Amniotic epithelial cell (primary cell): ENCODE measurements at regions not wholly inside any gene's neighbourhood (a gene's known extent, or its start where the extent isn't known, plus 50 kb on each side); places are given as distances from the start of the nearest gene placed in this dataset.
"Not testable (repeated sequence)": the region's sequence is repeated elsewhere in the genome, so short reads cannot be mapped to it uniquely, and the experiment has no call there.

ENCODE experiments used
- DNase-seq: peaks from one replicate; pipeline ENCODE4 v3.0.0-alpha.2; 2010; ENCODE audit warnings: low read depth

GRCh38 chr18:3328532-3328931 lies 66.6 kb downstream of the MYL12B start:
- no peak for DNase-seq

DNA sequence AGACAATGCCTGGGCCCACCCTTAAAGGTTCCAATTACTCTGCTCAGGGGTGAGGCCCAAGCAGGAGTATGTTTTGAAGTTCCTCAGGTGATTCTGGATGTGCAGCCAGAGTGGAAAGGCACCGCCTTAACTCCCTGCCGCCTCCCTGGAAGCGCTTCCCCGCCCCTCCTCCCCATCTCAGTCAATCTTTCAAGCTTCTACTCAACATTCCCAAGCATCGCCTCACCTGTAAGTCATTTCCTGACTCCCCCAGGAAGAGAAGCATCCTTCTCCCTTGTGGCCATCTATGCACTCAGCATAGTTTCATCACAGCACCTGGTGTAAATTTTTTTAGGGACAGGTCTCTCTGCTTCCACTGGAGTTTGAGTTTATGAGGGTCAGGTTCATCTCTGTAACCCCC lies 67.5 kb downstream of the MYL12B start:
- DNase-seq, result no peak

DNA sequence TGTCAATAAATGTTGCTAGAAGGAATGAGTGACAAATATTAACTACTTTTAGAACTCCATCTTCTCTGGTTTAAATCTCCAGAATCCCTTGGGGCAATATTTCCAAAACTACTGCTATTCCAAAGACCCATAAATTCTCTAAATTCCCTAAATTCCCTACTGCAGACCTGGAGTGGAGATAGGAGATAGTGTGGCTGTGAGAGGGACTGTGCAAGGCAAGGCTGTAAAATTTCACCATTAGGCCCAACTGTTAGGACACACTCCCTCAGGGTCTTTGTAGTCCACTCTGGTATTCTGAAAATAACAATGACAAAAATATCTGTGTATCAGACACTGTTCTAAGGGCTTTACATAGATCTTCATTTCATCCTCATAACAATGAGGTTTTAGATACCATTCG lies 67.9 kb downstream of the MYL12B start:
- no peak for DNase-seq

GRCh38 chr18:3330622-3331021 lies 68.7 kb downstream of the MYL12B start:
- no peak for DNase-seq

DNA sequence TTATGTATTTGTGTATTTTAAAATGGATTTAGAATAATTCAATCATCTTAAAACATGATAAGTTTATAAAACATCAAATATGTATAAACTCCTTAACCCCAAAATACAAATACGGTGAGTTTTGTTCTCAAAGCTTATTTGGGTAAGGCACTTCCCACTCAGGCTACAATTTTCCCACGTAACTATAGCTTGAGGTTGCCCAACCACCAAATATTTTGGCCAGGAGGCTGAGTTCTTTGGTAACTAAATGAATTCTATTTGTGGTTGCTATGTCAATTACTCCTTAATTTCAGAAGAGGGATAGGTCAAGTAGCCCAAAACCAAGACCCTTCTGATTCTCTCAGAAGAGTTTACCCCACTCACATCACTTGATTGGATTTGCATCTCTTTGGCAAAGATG lies 70.4 kb downstream of the MYL12B start:
- DNase-seq, result peak; percentile 24

DNA sequence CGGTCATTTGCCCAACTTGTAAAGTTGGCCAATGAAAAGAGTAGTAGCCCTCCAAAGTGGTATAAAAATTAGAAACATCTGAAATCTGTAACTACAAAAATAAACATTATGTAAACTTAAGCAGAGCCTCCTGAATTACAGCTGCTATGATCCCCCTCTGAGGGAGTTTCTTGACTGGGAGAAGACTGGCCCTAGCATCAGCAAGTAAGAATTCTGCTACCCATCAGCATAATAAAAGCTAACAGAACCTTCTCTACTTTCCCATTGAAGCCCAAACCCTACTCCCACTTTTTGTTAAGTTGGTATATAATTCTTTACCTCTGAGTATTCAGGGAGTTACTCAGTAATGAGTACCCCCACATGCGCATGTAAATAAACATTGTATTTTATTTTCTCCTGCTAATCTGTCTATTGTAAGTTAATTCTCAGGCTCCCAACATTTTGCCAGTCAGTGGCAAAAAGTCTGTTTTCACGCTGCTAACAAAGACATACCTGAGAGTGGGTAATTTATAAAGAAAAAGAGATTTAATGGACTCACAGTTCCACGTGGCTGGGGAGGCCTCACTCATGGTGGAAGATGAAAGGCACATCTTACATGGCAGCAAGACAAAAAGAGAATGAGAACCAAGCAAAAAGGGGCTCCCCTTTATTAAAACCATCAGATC lies 71.3 kb downstream of the MYL12B start:
- no peak for DNase-seq

DNA sequence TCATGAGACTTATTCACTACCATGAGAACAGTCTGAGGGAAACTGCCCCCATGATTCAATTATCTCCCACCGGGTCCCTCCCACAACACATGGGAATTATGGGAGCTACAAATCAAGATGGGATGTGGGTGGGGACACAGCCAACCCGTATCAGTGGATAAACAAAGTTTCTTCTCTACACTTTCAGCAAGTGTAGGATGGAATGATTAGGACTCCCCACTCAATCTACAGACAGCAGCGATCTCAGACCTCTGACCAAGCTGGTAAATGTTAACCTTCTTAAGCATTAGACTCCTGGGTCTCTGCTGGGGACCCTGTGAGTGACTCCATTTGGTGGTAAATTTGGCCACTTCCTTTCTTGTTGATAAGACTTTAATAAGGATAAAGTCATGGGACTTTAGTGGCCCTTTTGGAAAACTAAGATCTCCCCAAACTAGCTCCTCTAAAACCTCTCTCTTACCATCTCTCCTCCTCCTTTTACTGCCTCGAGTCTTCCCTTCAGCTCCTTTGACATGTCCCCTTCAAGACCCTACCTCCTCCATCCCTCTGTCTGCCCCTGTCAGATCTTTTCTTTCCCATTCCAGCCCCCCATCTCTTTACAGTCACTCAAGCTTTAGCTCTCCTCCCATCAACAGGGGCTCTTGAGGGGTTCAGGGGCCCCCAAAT lies 71.9 kb downstream of the MYL12B start:
- no peak for DNase-seq

DNA sequence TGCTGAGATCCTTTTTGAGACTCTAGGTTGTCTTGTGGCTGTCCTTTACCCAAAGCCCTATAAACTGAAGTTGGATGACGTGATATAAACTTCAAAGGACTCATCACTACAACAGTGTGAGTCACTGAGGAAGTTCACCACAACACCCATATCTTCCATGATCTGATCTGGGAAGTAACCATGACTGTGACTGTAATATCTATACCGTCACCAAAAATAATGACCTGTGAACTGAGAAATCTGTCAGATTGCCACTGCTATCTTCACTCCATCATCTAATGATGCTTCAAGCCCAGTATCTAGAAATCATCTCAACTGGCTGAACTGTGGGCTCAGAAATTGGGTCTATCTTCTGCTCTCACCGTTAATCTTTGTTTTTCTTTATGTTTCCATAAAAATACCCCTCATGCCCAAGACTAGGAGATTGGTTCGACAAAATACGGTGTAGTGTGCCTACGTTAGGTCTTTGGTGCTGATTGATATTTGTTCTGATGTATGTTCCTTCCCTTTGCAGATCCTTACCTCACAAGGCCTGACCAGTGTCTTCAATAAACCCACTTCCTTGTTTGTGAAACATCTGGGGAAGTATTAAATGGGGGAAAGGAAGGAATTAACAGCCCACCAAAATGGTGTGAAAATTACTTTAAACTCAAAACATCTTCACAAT lies 78.2 kb downstream of the MYL12B start:
- peak; percentile 57 for DNase-seq

DNA sequence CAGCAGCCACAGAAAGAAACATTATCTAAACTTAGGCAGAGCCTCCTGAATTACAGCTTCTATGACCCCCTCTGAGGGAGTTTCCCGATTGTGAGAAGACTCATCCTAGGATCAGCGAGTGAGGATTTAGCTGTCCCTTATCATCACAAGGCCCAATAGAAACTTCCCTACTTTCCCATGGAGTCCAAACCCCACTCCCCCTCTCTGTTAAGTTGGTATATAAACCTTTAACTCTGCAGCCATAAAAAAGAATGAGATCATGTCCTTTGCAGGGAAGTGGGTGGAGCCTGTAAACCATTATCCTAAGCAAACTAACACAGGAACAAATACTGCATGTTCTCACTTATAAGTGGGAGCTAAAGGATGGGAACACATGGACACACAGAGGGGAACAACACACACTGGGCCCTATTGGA lies 78.8 kb downstream of the MYL12B start:
- peak; percentile 50 for DNase-seq

DNA sequence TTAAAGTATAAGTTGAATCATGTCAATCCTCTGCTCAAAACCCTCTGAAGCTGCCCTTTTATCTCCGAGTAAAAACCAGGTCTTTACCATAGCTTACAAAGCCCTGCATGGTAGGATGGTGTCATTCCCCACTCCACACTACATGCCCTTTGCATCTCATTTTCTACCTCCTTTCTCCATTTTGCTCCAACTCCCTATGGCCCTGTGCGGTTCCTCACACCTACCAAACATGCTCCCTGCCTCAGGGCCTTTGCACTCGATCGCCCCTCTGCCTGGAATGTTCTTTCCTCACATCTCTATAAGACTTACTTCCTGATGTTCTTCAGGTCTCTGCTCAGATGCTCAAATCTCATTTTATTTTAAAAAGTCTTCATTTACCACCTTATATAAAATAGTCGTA lies 80.7 kb downstream of the MYL12B start:
- no peak for DNase-seq

DNA sequence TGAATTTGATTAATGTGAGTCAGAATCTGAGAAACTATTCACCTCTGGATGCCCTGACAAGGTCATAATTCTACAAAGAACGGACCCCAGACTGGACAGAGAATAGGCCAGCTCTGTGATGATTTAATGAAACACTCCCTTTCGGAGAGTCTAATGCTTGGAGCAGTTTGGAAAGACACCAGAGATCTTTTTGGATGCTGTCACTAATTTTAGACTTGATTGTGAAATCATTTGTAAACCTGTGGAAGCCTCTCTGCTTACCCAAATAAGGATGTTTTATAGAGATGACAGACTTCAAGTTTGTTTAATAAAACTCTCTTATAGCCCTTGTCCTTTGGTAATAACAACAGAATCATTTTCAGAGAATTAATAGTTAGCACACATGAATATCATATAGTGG lies 83.5 kb downstream of the MYL12B start:
- no peak for DNase-seq

- DNase-seq, result no peak
Measured at GRCh38 chr18:3345885-3346284, 84.0 kb downstream of the MYL12B start.

GRCh38 chr18:3346487-3346886 lies 84.6 kb downstream of the MYL12B start:
- no peak for DNase-seq

- no peak for DNase-seq
Measured at GRCh38 chr18:3347286-3347803, 85.4 kb downstream of the MYL12B start.

DNA sequence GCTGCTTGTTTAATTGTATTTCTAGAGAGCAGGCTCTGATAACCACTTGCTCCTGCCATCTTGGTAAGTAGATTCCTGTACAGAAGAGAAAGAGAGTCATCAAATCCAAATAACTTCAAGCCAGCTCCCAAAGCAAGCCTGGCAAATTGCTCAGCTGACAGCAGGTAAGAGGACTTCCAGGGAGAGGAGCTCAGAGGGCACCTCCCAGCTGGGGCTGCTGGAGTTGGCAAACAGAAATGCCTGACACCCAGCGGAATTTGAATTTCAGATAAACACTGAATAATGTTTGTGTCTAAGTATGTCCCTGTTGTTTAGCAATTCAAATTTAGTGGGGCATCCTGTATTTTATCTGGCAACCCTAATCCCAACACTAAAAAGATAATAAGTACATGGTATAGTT lies 86.2 kb downstream of the MYL12B start:
- DNase-seq, result no peak

DNA sequence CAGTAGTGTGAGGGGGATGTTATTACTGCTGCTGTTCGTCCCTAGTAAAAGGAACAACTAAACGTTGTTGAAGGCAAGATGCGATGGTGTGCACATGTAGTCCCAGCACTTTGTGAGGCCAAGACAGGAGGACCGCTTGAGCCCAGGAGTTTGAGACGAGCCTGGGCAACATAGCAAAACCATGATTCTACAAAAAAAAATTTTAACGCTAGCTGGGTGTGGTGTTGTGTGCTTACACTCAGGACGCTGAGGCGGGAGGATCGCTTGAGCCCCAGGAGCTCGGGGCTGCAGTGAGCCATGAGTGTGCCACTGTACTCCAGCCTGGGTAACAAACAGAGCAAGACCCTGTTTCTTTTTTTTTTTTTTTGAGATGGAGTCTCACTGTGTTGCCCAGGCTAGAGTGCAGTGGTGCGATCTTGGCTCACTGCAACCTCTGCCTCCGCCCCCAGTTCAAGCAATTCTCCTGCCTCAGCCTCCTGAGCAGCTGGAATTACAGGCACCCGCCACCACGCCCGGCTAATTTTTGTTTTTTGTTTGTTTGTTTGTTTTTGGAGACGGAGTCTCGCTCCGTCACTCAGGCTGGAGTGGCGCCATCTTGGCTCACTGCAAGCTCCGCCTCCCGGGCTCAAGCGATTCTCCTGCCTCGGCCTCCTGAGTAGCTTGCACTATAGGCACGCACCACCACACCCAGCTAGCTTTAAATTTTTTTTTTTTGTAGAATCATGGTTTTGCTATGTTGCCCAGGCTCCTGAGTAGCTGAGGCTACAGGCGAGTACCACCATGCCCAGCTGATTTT lies 87.3 kb downstream of the MYL12B start:
- not testable (repeated sequence) for DNase-seq

GRCh38 chr18:3350021-3350420 lies 88.1 kb downstream of the MYL12B start:
- no peak for DNase-seq

DNA sequence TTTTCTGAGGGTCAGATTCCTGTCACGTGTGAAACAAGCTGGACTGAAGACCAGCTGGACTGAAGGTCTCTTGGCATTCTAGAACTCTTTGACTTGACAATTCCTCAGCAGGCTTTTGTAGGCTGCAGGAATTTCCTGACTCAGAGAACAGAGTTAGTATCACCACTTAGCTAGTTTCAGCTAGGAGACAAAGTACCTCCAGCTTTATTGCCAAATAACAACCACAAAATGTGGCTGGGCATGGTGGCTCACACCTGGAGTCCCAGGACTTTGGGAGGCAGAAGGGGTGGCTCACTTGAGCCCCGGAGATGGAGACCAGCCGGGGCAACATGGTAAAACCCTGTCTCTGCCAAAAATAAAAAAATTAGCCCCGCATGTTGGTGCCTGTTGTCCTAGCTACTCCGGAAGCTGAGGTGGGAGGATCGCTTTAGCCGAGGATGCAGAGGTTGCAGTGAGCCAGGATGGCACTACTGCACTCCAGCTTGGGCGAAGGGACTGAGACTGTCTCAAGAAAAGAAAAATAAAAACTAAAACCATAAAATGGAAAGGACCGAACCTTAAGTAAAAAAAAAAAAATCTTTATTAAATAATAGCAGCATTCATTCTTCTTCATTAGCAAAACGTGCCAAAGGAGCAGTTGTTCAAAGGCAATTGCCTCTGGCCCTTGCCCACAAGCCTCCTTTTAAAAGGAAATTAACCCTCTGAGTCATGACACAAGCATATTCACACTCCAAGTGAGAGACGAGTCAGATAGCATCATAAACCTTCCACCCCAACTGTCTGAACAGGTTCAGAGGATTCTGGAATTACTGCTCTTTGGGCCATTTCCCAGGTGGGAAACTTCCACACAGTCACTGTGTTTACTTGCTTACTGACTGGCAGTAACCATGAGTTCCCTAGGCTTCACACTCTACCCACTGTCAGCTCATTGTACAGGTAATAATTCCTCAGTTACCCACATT lies 88.9 kb downstream of the MYL12B start:
- peak; percentile 48 for DNase-seq

GRCh38 chr18:3354506-3354905 lies 92.6 kb downstream of the MYL12B start:
- peak; percentile 88 for DNase-seq

GRCh38 chr18:3356614-3357013 lies 93.4 kb upstream of the TGIF1 start:
- DNase-seq, result no peak

DNA sequence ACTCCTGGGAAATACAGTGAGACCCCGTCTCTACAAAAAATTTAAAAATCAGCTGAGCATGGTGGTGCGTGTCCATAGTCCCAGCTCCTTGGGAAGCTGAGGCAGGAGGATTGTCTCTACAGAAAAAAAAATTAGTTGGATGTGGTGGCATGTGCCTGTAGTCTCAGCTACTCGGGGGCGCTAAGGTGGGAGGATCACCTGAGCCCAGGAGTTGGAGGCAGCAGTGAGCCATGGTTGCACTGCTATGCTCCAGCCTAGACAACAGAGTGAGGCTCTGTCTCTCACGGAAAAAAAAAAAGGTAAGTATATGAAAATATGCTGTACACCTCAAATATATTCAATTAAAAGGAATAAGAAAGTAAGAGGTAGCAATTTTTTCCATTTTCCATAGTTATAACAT lies 92.5 kb upstream of the TGIF1 start:
- no peak for DNase-seq
